Epithelial cell of esophagus (primary cell): ENCODE measurements at regions not wholly inside any gene's neighbourhood (a gene's known extent, or its start where the extent isn't known, plus 50 kb on each side); places are given as distances from the start of the nearest gene placed in this dataset.
A peak's percentile ranks its signal among the peaks of the same experiment; 100 is the strongest.

Experiments
- DNase-seq: peaks from one replicate; pipeline ENCODE4 v3.0.0; 2010; ENCODE audit warnings: low read depth
- H3K4me3 ChIP-seq: 2 replicates; pipeline ENCODE4 v1.5.1; 2011; ENCODE audit warnings: mild to moderate bottlenecking, low read length, control low read depth
- TF ChIP-seq, protein P1 (sequence below): IDR thresholded peaks from 2 replicates; pipeline ENCODE4 v1.5.1; 2011; ENCODE audit warnings: low read depth, mild to moderate bottlenecking, low read length, control low read depth, inconsistent platforms; ENCODE audit not compliant: insufficient read depth; ENCODE audit errors: missing control alignments

GRCh38 chr2:145299368-145299767 lies 779.4 kb upstream of the ZEB2 start:
- DNase-seq: no peak
- H3K4me3 ChIP-seq: no peak overlapping the region
- TF ChIP-seq, protein P1, sequence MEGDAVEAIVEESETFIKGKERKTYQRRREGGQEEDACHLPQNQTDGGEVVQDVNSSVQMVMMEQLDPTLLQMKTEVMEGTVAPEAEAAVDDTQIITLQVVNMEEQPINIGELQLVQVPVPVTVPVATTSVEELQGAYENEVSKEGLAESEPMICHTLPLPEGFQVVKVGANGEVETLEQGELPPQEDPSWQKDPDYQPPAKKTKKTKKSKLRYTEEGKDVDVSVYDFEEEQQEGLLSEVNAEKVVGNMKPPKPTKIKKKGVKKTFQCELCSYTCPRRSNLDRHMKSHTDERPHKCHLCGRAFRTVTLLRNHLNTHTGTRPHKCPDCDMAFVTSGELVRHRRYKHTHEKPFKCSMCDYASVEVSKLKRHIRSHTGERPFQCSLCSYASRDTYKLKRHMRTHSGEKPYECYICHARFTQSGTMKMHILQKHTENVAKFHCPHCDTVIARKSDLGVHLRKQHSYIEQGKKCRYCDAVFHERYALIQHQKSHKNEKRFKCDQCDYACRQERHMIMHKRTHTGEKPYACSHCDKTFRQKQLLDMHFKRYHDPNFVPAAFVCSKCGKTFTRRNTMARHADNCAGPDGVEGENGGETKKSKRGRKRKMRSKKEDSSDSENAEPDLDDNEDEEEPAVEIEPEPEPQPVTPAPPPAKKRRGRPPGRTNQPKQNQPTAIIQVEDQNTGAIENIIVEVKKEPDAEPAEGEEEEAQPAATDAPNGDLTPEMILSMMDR: no peak

DNA sequence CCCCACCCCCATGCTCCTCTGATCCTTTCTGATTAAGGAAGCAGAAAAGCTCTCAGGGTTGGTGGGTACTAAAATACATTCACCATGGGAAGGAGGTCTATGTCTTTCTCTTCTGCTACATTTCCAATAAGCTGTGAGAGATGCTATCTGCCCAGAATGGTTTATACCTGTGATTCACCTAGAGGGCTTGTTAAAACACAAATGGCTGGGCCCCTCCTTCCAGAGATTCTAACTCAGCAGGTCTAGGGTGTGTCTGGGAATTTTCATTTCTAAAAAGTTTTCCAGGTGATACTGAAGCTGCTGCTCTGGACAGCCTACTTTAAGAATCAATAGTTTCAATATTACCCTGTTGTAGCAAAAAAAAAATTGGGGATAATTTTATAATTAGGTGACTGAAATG lies 772.2 kb upstream of the ZEB2 start:
- H3K4me3 ChIP-seq: no peak overlapping the region
- peak; percentile 82 for DNase-seq
- TF ChIP-seq, protein P1: no peak

DNA sequence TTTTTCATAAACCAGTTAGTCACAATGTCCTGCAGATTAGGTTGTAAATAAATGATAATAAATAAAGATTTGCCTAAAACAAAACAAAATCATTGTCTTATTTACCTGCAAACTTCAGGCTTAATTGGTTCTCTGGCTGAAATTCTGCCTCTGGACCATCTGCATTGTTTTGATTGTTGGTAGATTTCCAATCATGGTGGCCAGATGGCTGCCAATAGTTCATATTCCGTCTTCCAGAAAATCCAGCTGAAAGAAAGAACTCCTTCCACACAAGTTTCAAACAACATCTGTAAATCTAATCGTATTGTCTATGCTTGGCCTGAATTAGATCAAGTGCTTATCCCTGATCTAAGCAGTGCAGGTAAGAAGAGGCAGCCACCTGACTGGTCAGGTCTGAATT lies 771.1 kb upstream of the ZEB2 start:
- no peak overlapping the region for H3K4me3 ChIP-seq
- no peak for DNase-seq
- TF ChIP-seq, protein P1: no peak

DNA sequence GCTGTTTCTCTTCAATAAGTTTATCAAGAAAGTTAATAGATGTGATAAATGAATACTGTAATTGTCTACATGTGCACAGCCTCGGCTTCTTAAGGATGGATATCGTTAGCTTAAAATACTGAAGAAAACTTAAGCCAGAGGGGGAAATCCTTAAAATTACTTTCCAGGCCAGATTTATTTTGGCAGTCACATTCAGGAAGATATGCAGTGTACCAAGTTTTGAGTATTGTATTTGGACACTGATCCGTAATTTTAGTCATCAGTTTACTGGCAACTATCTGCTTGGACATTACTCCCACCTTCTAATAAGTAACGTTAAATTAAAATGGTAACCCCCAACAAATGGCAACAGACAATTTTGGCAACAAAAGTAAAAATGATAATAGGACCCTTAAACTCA lies 770.0 kb upstream of the ZEB2 start:
- H3K4me3 ChIP-seq: no peak overlapping the region
- TF ChIP-seq, protein P1: no peak
- no peak for DNase-seq

- TF ChIP-seq, protein P1: no peak
- DNase-seq: no peak
- H3K4me3 ChIP-seq: no peak overlapping the region
Observed at GRCh38 chr2:145288650-145289496, 769.0 kb upstream of the ZEB2 start.

DNA sequence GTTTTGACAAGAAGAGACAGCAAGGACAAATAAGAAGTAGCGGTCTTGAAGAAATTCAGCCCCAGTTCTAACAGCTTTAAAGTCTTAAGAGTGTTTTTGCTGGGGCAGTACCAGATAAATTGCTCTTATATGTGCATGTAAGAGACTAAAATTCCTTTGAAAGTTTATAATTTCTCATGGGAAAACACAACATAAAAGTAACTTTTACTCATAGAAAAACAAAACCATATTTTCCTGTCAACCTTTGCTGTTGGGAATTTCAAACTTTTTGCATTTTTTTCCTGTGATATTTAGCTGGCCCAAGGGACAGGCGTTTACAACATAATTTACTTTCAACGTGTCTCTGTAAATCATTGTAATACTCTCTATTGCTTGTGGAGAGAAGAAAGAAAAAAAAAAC lies 767.8 kb upstream of the ZEB2 start:
- DNase-seq: no peak
- no peak overlapping the region for H3K4me3 ChIP-seq
- TF ChIP-seq, protein P1: no peak
